NB4 (cell line): ENCODE measurements at regions not wholly inside any gene's neighbourhood (a gene's known extent, or its start where the extent isn't known, plus 50 kb on each side); places are given as distances from the start of the nearest gene placed in this dataset.

ENCODE experiments used
- CTCF ChIP-seq: IDR thresholded peaks from one replicate; pipeline ENCODE4 v1.5.1; 2012; ENCODE audit warnings: low read depth, low read length
- POLR2A ChIP-seq: IDR thresholded peaks from 2 replicates; pipeline ENCODE4 v1.6.1; 2011; ENCODE audit warnings: mild to moderate bottlenecking; ENCODE audit not compliant: insufficient read length; ENCODE audit errors: extremely low read depth

- no peak for TF ChIP-seq POLR2A
- TF ChIP-seq CTCF: no peak
Observed at GRCh38 chr12:97983796-97984195, 521.2 kb downstream of the RMST start.
